NCI-H2029 (cell line): ENCODE measurements at regions not wholly inside any gene's neighbourhood (a gene's known extent, or its start where the extent isn't known, plus 50 kb on each side); places are given as distances from the start of the nearest gene placed in this dataset.
A peak's percentile ranks its signal among the peaks of the same experiment; 100 is the strongest.
"Not testable (repeated sequence)": the region's sequence is repeated elsewhere in the genome, so short reads cannot be mapped to it uniquely, and the experiment has no call there.

Source experiments
- DNase-seq: peaks from one replicate; lab custom pipeline; 2025; lab: John Stamatoyannopoulos, UW

DNA sequence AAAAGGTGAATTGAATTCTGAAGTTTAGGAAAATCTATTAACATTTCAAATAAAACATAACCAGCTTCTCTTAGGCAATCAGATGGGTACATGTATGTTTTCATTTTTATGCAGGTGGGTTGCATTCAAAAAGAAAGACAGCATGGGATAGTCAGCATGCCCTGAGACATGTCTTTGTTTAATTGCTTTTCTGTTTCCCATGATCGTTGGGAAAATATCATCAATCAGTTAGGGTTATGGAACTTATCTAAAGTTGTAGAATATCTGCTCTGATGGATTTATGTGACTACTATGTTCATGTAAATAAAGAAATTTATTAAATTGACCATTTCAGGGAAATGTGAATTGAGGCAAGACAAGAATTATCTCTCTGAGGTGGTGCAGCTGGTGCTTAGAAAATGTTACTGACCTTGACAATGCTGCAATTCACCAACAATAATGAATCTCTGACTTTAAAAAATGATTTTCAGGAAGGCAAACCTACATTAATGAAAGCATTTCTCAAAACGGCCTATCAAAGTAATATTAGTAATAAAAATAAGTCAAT is 112.7 kb downstream of the RFPL4B start:
- DNase-seq, result no peak

DNA sequence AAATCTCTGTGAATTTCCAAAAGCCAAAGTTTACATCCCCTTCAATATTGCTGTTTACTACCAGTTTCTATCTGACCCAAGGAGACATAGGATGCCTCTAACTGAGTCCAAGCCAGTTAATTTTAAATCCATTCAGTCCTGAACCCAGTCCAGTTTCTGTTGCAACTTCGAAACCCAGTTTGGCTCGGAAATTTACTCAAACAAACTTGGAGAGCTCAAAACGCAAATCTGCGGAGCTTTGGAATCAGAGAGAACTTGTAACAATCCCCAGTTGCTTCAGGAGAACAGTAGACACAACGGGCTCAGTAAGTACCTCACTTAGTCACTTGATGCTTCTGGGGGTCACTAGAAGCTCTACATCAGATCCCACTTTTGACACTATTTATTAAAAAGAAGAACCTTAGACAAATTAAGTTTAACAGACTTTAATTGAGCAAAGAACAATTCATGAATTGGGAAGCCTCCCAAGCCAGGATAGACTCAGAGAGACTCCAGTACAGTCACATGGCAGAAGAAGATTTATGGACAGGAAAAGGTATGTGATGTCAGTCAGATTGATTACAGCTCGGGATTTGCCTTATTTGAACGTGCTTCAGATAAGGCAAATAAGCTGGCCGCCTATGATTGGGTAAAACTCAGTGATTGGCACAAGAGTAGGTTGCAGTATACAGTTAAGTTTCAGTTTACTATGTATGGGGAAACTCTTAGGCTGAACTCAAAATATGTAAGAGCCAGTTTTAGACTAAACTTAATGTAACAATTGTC is 118.0 kb downstream of the RFPL4B start:
- no peak for DNase-seq

GRCh38 chr6:112466373-112467151 is 119.4 kb downstream of the RFPL4B start:
- DNase-seq, result no peak

DNA sequence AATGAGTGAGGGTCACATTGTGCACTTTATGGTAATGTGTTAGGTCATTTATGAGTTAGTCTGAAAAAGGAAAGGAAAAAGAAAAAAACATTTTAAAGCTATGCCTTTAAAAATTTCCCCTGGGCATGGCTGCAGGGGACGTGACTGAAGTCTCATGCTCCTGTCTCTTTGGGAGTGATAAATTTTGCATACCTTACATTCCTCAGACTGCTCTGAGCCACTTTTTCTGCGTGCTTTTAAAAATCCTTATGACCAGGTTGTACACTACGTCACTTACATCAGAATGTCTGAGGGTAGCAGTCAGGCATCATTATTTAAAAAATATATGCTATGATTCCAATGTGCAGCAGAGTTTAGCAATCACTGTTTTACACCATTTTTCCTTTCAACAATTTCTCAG is 121.2 kb downstream of the RFPL4B start:
- DNase-seq, result no peak

DNA sequence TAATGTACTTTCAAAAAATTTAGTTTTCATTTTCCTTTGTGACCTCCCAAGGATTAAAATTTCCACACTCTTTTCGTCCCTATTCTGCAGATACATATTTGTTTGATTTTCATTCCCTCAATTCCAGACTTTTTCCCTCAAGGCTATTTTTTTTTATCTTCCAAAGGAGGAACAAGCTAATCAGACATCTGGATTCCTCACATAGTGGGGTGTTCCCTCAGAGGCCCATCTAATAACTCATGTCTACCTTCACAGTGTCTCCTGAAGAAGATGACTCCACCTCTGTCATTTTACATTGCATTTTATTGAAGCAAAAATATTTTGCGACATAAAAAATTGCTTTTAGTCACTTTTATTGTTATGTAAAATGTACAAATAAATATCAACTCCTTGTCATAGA is 122.2 kb downstream of the RFPL4B start:
- no peak for DNase-seq

GRCh38 chr6:112470376-112470775 is 123.2 kb downstream of the RFPL4B start:
- DNase-seq, result no peak

- DNase-seq, result no peak
Observed at GRCh38 chr6:112470950-112471349, 123.8 kb downstream of the RFPL4B start.

DNA sequence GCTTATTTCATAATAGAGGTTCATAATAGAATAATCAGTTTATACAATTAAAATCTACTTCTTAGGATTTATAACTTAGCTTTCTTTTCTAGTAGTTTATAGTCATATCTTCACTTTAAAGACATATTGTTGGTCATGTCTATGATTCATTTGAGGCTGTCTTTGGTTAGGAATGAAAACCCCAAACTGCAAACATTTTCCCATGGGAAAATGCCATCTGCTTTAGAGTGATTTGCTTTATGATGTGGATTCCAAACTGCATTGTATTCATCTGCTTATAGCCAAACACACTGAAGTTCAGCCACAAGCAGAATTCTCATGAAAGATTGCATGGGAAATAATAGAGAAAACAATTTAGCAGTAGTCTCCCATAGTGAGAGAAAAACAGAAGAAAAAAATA is 128.0 kb downstream of the RFPL4B start:
- DNase-seq, result no peak

DNA sequence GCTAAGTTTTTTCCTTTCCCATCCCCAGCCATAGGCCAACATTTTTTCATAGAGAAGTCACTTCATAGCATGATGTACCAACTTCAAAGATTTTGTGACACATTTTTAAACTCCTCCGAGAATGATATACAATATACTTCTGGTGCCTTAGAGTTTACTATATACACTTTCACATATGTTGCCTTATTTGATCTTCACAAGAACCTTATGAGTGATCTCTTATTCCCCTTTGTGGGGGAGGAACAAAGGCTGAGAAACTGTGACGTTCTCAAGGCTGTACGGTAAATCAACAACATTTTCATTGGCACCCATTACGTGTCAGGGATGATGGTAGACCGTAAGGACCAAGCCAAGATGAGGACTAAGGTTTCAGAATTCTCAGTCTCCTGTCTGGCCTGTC is 130.0 kb downstream of the RFPL4B start:
- no peak for DNase-seq

DNA sequence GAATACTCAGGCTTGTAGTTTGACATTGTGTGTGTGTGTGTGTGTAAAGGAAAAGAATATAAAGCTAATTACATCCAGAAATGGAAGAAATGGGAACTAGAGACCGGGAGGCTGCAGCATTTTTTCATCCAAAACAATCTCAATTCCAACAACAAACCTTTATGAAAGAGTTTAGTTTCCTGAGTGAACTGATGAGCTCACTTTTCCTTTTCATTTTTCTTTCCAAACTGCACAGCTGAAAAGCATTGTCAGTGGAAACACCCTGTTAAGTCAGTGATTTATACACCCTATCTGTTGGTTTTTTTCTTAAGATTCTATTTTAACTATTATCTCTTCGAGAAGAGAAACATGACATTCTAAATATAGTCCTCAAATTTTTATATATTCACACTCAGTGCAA is 130.9 kb downstream of the RFPL4B start:
- no peak for DNase-seq

DNA sequence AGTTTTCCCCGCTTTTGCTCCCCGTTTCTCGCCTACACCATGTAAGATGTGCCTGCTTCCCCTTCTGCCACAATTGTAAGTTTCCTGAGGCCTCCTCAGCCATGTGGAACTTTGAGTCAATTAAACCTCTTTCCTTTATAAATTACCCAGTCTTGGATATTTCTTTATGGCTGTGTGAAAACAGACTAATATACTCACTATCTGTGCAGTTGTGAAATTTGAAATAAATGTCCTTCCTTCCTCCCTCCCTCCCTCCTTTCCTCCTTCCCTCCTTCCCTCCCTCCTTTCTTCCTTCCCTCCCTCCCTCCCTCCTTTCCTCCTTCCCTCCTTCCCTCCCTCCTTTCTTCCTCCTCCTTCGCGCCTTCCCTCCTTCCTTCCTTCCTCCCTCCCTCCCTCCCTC is 132.8 kb downstream of the RFPL4B start:
- not testable (repeated sequence) for DNase-seq

DNA sequence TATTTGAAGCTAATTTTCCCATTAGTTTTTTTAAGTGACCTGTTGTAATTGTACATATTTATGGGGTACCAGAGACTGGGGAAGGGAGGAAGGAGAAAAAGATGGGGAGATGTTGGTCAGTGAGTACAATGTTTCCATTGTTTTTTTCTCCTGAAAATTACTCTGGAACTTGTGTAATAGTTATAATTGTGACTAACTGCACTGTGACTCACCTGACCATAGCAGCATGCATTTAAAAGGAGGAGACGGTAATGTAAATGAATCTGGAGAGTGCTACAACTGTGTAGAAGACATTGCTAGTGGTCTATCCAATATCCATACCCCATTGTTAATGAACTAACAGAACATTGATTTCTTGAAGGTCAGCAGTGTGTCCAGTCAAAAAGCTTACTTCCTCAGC is 133.4 kb downstream of the RFPL4B start:
- no peak for DNase-seq

DNA sequence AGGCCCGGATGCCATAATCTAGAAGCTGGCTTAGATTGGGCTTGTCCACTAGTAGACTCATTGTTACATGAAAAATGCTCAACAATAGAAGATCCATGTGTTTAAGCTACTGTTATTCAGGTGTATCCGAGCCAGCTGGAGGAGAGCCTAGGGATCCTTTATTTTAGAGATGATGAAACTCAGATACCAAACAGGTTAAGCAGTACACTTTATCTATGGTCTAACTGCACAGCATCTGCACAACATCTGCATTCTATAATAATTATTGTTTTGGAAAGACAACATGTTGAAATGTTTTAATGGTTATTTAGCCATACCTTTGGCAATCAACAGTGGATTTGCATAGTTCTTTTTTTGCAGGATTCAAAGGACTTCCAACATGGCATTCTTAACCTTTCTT is 134.1 kb downstream of the RFPL4B start:
- no peak for DNase-seq

DNA sequence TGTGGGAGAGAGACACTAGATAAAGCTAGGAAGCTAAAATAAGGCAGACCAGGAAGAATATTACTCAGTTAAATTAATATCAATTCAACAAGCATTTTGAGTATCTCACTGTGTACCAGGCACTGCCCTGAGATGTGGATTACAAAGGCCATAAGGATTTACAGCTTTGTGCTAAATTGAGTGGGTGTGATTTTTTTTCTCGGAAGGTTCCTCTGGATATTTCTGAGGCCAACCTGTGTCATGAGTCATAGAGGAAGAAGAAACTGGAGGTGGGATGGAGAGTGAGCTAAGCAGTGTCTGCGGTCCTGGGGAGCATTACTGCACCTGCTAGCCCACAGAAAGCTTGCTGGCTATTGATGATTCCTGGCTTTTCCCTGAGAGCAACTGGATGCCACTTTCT is 135.2 kb downstream of the RFPL4B start:
- no peak for DNase-seq

GRCh38 chr6:112485120-112485826 is 138.1 kb downstream of the RFPL4B start:
- DNase-seq, result no peak

GRCh38 chr6:112485827-112486212 is 138.7 kb downstream of the RFPL4B start:
- DNase-seq, result no peak

DNA sequence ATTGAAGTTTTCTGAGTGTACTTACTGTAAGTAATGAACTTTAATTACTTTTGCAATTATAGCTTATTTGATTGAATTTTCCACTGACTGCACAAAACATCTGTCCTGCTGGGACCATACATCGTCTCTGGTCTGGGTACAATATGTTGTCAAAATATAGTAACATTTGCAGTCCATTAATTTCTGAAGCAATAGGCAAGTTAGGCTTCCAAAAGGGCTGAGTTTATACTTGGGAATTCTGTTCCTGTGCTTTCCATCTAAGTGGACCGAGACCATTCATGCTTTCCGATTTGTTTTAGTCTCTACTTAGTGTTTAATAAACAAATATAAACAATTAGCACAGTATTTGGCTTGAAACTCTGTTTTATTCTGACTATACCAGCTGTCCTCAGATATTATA is 139.3 kb downstream of the RFPL4B start:
- no peak for DNase-seq

DNA sequence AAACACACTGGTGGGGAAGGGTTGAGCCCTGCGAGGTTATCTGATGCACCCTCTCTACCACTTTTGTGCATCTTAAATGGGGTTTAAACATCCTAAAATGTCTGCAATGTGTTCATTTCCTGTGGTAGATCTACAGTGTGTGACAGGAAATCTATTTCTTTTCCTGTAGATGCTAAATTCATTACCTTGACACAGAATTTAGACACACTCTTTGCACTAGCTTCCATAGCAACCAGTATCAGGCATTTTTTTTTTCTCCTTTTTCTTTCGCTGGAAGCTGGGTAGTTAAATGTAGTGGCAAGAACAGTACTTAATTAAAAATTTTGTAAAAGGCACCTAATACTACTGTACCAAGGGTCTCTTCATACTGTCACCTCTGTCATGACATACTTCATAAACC is 141.1 kb downstream of the RFPL4B start:
- no peak for DNase-seq

DNA sequence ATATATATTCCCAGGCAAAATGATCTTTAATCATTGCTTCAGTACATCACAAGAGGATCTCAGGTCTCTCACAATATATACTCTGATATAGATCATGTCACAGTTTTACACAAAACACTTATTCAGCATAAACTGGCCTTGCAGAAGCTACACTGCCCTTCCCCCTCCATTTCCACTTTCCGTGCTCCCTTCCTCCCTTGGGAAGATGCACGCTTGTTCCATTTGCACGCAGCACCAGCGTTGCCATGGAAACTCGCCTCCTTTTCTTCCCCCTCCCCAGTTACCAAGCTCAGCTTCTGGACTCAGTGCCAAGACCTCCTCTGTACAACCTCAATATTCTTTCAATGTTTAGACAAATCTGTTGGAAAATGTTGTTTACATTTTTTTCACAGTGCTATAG is 154.6 kb downstream of the RFPL4B start:
- no peak for DNase-seq

GRCh38 chr6:112502351-112503090 is 155.4 kb downstream of the RFPL4B start:
- peak; percentile 0 for DNase-seq

DNA sequence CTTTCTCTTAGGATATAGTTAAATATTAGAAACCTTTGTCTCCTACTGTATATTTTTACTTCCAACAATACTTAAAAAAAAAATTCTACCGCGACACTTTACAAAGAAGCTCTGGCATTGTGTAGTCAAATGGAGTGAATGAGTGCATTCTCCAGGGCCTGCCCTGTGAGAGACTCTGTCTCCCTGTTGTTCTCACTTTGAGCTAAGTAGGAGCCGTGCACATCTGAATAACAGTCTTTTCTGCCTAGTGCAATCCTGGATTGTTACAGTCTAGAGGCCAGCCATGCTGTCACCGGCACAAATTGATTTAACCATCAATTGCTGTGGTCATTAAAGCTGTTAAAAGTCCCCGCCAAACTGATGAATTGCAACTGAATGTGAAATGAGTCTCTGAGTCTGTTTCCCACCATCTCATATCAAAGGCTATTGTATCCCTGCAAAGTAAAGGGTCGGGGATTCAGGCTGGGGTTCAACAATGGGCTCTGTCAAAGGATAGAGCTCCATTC is 156.0 kb downstream of the RFPL4B start:
- DNase-seq, result no peak

GRCh38 chr6:112504621-112505020 is 157.5 kb downstream of the RFPL4B start:
- no peak for DNase-seq
